Stimulated activated CD4-positive, alpha-beta T cell treated with anti-CD3 and anti-CD28 coated beads, Interleukin-4, amount 100 ng/mL, for 48 hours (primary cell): ENCODE measurements at regions not wholly inside any gene's neighbourhood (a gene's known extent, or its start where the extent isn't known, plus 50 kb on each side); places are given as distances from the start of the nearest gene placed in this dataset.
A peak's percentile ranks its signal among the peaks of the same experiment; 100 is the strongest.

Source experiments
- DNase-seq, 2 donors: peaks; one replicate each; pipeline ENCODE4 v3.0.0-alpha.2; 2020; ENCODE audit warnings: low read depth in 2 of 2

DNA sequence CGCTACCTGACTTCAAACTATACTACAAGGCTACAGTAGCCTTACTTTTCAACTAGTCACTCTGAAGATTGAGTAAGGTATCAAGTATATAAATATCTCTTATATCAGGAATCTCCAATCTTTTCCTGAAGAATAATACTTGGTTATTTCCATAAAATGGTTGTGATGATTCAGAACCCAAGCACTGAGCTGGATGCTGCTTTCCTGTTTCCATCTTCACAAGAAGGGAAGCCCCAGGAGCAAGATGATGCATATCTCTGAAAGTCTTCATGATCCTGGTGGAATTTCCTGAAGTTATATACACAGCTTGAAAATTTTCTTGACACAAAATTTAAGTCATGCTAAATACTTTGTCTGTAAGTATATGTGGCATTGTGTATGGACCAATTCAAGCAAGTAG is 243.9 kb upstream of the TANK start:
- no peak for DNase-seq

DNA sequence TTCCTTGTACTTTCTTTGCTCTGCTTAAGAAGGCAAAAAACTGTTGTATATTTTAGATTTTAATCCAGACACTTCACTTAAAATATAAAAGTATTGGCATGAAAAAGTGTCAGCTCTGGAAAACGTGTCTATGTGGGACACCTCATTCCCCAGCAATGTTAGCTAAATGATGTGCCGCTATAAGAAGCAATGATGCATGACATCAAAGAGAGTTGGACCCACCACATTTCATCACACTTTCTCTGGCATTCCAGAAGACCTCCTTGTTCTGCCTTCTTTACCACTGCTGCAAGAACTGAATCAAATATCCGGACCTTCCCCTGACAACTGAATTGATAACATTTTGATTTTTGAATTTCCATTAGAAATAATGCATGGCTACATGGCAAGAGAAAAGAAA is 242.4 kb upstream of the TANK start:
- no peak for DNase-seq

DNA sequence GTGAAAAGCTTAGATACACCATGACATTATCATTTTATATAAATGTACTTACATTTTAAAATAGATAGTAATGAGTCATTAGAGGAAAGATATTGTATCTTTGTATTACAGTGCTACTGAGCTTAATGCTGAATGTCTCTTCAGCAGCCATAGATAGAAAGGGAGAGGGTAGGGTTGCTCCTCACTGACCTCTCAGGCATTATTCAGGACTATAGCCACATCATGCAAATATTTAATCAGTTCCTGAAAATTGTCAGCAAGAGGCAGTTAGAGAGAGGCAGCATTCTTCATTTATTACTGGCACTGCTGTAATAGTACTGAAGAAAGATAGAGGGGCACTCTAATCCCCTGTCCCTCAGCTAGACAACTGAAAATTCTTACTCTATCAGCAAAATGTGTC is 242.0 kb upstream of the TANK start:
- no peak for DNase-seq

DNA sequence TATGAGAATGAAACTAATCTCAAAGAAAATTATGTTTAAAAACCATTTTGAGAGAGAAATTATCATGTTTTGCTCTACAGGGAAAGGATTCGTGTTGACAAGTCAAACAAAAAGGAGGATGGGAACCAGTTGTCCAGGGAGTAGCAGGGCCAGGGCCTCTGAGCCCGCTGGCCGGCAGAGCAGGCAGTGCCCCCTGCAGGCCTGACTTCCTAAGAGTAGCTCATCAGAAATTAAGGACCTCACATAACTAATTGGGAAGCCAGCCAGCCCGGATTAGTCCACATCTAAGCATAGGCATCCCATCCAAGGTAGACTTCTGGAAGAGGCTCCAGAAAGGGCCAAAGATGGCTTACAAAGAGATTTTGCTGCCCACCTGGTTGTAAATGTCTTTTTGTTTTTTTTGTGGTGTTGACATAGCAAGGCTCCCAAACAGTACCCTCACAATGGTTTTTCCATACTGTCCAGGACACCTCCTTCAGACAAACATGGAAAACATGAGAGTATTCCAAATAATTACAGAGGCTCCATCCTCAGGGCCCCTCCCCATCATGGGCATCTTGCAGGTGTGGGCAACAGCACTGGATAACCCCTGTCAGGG is 241.2 kb upstream of the TANK start:
- peak in 1 of 2 donors; percentile 16 for DNase-seq

DNA sequence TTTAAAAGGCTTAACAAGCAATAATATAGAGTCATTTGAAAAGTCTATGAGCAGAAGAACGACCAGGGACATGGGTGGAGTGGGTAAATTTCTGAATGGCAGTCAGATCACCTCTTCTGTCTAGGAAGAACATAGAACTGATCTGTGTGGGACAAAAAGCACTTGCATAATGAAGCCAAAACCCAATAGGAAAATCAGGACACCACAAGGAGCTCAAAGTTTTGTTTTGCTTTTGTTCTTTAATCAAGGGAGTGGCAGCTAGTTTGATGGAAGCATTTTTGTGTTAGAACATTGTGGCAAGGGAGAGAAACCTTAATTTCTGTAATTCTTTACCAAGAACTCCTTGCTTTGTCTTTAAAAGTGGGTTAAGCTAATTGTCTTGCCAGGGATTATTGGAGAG is 240.2 kb upstream of the TANK start:
- DNase-seq = no peak

DNA sequence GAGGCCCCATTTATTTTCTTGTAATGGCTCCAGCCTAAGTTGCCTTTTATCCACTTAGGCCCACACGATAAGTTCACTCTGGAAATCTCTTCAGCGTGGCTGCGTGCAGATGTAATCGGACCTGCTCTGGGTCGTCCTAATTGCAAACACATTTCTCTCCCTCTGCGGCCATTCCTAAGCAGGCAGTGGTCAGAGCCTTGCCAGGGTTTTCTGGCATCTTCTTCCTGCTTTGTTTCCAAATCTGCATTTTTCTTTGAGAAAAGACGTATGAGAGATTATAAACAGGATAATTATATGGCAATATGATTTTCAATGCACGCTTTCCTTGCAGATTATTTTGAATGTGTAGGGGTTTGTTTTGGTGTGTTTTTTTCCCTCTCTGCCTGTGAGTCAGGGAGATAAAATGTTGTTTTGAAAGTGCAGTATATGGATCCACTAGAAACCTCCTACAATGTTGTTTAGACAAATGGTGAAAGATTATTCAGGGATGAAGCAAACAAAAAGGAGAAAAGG is 239.4 kb upstream of the TANK start:
- no peak for DNase-seq

DNA sequence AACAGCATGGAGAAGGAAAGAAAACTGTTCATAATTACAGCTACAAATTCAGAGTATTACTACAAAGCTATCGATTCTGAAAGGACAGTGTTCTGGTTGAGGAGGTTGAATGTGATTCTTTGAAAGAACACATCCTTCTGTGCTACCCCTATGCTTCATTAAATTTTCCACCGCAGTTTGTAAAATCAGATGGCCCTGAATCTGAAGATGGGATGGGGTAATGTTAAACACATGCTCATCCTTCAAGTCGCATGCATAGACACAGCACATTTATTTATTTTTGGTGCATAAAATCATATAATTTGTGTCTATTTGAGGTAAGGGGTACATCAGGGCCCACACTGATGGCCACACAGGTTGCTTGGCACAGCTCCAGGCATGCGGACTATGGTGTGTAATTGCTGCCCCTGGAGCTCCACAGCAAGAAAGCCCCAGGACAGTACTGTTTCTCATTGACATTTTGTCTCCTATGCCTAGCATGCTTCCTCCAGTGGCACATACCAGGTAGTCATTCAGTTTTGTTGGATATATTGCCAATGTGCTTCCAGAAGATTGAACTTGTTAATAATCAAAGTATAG is 238.8 kb upstream of the TANK start:
- no peak for DNase-seq

DNA sequence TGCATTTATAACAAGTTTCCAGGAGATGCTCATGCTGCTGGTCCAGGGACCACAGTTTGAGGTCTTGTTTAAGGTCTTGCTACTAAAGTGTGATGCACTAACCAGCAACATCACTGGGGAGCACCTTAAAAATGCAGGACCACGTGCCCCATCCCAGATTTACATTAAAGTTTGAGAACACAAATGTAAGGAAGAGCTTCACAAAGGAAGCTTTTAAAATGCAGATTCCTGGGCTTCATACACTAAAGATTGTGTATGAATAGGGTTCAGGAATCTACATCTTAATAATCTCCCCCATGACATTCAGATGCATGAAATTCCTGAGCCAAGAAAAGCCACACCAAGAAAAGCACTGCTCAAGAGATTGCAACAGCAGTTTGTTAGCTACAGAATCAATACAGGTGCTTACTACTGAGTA is 235.3 kb upstream of the TANK start:
- DNase-seq = no peak

DNA sequence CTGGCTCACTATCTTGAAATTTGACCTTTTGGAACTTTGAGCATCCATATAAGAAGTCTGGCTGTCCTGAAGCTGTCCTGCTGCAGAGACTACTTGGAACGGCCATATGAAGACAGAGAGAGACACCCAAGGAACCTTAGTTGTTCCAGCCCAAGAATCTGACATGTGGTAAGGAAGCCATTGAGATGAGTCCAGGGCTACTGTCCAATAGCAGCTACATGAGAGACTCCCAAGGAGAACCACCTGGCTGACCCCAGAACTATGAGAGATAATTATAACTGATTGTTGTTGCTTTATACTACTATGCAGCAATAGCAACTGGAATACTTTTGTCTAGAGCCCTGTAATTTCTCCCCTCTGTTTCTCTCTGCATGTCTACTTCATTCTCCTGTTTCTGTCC is 234.3 kb upstream of the TANK start:
- no peak for DNase-seq

DNA sequence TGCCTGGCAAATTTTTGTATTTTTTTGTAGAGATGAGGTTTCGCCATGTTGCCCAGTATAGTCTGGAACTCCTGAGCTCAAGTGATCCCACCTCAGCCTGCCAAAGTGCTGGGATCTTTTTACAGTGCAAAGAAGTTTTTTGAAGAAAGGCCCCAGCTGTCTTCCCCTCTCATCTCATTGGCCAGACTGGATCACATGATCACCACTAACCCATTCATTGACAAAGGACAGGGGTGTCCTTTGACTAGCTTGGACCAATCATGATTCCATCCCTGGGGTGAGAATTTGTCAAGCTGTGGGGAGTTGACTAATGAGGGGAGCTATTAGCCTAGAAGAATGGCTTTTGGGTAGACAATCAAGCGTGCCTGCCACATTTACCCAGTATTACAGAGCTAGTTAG is 232.9 kb upstream of the TANK start:
- no peak for DNase-seq

DNA sequence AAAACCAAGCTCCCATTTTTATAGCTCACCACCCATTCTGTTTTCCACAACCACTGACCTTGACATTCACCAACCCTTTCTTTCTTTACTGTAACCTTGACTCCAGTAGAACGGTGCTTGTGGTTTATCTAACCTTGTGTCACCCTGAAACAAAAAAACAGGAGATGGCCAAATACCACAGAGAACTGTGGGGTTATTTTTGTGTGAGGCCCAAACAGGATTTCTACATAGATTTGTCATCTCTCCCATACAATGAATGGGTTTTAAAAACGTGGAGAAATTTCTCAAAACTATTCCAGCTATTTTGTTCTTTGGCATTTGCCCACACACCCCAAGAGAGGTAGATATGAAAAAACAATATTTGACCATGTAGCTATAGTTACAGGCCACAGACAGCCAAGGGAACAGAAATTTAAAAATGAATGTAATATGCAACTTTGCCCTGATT is 231.3 kb upstream of the TANK start:
- no peak for DNase-seq

DNA sequence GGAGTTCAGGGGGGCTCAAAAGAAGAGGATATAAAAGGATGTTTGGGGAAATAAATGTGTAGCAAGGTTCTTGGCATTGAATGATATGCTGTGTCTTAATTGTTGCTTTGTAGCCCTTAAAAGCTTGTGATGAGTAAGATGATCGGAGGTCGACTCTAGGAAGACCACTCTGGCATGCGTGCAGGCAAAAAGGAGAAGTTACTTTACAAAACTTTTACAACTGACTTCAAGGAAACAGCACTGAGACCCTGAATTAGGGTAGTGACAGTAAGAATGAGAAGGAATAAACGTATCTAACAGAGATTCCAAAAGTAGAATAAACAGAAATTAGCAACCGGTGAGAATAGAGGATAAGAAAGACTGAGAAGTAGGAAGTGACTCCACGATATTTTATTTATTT is 228.7 kb upstream of the TANK start:
- no peak for DNase-seq

DNA sequence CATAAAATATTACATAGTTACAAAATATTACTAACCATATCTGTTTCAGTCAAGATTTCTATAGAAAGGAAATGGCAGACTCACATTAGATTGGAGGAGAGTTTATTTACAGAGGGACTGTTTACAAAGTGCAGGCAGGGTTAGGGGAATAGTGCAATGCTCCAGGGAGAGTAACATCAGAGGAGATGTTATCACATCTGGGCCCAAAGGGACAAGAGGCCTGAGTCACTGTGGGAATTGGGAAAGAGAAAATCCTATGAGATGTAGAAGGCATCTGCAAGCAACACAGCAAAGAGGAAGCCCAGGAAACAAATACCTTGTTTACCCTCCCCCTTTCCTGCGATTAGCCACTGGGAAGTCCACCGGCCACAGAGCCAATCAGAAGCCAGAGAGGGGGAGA is 227.3 kb upstream of the TANK start:
- no peak for DNase-seq

DNA sequence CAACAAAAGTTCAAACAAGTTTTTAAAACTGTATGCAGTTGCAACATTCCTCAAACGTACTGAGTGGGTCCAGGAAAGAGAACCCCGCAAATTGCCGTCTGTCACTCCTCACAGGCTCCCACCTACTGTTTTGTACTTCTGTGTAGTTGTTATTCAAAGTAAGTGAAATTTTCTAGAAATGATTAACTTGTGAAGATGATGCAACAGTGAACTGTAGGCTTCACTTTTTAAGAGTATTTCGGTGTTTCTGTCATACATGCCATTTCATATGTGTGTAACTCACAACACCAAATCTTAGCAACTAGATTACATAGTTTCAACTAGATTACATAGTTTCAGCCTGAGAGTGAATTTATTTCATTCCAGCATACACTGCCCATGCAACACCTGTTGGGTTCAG is 226.0 kb upstream of the TANK start:
- no peak for DNase-seq

DNA sequence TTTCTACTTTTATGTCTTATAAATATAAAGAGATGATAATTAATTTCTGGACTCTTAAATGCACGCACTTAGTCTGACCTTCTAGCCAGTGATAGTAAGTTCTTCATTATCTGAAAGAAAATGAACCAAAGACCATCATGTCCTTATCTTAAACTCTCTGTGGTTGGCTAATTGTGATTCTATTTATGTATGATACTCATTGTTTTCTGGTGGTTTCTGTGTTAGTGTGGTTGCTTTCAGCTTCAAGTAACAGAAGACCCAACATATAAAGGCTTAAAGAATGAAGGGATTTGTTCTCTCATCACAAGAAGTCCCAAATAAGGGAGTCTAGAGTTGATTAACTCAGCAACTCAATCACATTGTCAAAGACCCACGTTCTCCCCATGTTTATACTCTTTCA is 225.2 kb upstream of the TANK start:
- no peak for DNase-seq

DNA sequence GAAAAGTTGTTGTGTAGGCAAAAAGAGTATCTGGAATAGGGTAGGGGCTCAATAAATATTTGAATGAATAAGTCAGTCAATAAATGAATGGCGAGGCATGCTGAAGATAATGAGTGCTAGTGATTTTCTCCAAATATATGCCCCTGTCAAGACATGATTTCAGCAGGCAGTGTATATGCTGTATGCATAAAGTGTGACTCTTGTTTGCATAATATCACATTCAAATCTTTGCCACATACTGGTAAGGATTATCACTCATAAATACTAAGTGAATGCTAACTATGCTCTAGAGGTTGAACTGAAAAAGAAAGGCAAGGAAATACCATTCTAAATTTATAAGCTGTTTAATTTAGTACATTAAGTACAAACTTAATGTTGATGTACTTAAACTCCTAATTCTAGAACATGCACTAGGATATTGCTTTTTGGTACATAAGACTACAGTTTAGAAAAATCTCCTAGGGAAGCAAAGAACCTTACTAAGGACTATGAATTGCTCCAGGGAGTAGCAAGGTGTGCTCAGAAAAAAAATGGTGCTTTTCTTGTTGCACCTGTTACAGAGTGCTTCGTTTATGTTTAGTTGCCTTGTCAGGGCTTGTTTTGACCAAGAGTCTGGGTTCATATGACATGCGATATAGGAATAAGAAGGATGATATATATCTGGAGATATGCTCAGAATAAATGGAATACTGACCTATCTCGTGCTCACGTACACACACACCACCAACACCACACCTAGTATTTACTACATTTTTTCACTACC is 224.0 kb upstream of the TANK start:
- DNase-seq = no peak

DNA sequence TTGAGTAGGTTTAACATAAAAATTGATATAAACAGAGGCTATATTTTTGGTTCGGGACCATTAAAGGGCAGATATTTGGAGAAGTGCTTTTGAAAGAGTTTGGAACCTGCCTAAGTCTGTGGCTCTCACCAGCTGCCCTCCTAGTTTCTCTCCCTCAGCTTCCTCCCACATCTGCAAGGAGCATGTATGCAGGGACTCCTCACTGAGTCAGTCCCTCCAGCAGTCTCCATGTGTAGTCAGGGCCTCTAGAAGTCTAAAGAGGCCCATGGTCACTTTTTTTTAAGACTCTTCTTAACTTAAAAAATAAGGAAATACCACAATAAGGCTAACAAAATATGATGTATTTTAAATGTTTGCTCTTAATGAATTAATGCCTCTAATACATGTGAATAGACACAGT is 220.0 kb upstream of the TANK start:
- no peak for DNase-seq

DNA sequence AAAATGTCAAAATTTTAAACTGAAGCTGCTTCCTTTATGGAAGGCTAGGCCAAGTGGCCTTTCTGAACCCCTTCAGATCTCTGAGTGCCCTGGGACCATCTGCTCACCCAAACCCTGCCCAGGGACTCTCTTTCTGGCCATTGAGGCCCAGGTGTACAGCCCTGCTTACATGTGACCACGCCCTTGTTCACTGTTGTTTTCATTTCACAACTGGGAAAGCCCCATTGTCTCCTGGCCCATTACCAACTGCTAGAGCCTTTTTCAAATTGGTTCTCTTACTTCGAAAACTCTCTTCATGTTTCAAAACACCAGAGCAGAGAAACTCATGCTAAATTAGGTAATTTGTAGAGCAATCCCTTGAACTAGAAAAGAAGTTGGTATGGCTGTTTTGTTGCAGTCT is 219.5 kb upstream of the TANK start:
- DNase-seq = no peak

DNA sequence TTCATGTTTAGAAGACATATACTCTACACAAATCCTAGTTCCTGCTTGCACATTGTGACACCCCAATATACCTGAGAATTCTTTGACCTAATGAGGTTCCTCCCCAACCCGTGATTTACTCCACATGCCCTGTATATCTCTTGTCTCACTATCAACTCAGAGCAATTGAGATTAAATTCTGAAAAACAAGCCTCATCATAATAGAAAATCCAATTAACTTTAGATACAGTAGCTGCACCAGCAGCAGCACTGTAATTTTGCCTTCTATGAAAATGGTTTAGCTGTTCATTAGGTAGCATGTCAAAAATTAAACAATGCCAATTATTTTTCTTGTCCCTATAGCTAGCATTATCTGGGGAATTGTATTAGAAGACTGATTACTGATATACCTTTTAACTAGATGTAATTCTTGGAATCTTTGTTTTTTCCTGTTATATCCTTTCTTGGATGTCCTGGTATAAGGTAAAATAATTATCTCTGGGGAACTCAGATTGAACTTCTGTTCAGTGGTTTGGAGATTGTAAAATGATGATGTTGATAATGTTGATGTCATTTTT is 218.9 kb upstream of the TANK start:
- no peak for DNase-seq

DNA sequence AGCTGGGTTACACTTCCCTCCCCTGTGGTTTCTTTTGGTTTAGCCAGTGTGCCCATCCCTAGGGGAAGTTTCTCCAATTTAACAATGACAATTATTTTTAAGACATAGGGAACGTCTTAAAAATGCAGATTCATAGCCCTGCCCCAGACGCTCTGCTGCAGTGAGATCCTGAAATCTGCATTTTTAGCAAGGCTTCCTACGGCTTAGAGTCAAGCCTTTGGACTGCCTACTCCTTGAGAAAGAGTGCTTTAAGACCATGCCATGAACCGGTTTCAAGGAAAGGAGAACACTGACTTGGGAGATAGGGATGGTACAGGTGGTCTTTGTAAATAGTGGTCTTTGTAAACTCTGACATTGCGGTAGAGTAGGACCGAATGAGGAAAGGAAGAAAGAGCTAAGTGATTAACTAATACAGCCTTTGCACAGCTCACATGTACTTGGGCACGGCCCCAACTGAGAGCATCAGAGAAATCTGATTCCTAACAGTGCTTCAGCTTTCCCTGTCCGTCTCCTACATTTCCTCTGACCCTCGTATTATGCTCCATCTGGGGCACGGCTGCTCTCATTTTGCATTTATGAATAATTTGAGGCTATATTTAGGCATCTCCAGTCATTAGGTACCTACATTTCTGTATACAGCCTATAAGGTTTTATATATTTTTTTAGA is 217.6 kb upstream of the TANK start:
- DNase-seq = no peak

DNA sequence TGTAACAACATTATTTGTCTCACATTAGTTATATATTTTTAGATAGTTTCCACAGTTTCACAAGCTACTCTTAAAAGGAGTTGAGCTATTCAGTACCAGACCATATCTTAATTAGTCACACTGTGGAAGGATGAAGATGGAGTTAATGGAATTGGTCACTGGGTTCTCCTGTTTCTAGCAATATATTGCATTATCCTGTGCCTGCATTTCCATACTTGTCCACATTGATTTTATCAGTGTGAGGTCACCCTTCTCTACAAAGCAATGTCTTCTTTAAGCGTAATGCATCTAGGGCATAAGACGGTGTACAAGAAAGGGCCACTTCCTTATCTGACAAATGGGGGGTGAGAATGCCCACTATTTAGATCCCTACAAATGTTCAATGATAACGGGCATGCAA is 216.8 kb upstream of the TANK start:
- DNase-seq = no peak

DNA sequence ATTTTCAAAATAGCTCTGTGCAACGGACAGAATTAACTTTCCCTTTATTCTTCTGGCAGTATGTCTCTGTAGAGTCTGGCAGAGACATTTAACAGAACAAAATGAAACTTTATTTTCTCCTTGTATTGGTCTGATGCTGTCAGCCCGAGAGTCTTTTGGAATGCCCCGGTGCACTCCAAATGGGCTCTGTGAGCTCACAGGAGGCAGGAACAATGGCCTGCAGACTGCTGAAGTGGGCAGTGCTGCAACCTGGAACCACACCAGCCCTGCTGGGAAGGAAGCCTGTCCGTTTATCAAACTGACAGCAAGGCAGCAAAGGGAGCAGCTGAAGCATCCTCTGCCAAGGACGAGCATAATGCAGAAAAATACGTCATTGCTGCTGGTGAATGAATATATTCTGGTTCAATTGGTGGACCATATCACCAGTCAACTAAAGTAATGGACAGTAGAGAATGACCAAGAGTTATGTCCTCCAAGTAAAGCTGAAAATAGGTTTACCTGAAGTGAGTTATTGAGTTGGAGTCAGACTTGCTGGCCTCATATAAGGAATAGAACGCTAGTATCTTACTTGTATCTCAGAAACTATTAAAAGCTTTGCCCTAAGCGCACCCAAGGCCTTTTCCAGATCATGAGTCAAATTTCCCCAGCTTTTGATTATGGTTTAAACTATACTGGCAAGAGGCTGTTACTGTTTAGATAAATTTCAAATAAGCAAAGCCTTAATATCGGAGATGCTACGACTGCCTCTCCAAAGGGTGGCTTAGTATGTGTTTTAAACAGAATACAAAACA is 207.6 kb upstream of the TANK start:
- no peak for DNase-seq
